ENCODE measurements at regions not wholly inside any gene's neighbourhood (a gene's known extent, or its start where the extent isn't known, plus 50 kb on each side); places are given as distances from the start of the nearest gene placed in this dataset.
"Not testable (repeated sequence)": the region's sequence is repeated elsewhere in the genome, so short reads cannot be mapped to it uniquely, and the experiment has no call there.

GRCh38 chr1:227508431-227508830 is 54.9 kb upstream of the ZNF678 start:
- FAIRE-seq = no peak
- DNase-seq (ENCODE audit: low spot score in 2 of 2) = no peak

- DNase-seq (ENCODE audit: low spot score in 2 of 2); FAIRE-seq: not testable (repeated sequence)
Observed at GRCh38 chr1:227506490-227507393, 56.6 kb upstream of the ZNF678 start.

- not testable (repeated sequence) for DNase-seq (ENCODE audit: low spot score in 2 of 2); FAIRE-seq
Observed at GRCh38 chr1:227496045-227496444, 67.3 kb upstream of the ZNF678 start.

- DNase-seq (ENCODE audit: low spot score in 2 of 2); FAIRE-seq: not testable (repeated sequence)
Observed at GRCh38 chr1:227493863-227494551, 69.3 kb upstream of the ZNF678 start.

- FAIRE-seq = no peak
- no peak for DNase-seq (ENCODE audit: low spot score in 2 of 2)
Observed at GRCh38 chr1:227490478-227490877, 72.9 kb upstream of the ZNF678 start.

- FAIRE-seq = no peak
- no peak for DNase-seq (ENCODE audit: low spot score in 2 of 2)
Observed at GRCh38 chr1:227490001-227490400, 73.4 kb upstream of the ZNF678 start.

GRCh38 chr1:227489572-227489971 is 73.8 kb upstream of the ZNF678 start:
- FAIRE-seq = no peak
- DNase-seq (ENCODE audit: low spot score in 2 of 2) = no peak

- FAIRE-seq (no peak), DNase-seq (ENCODE audit: low spot score in 2 of 2) (no peak)
Observed at GRCh38 chr1:227487606-227488005, 75.8 kb upstream of the ZNF678 start.

GRCh38 chr1:227486559-227486958 is 76.8 kb upstream of the ZNF678 start:
- no peak for DNase-seq (ENCODE audit: low spot score in 2 of 2)
- FAIRE-seq = no peak

- no peak for FAIRE-seq
- no peak for DNase-seq (ENCODE audit: low spot score in 2 of 2)
Observed at GRCh38 chr1:227482023-227482299, 81.4 kb upstream of the ZNF678 start.

GRCh38 chr1:227474072-227474471 is 89.3 kb upstream of the ZNF678 start:
- DNase-seq (ENCODE audit: low spot score in 2 of 2); FAIRE-seq: not testable (repeated sequence)

- DNase-seq (ENCODE audit: low spot score in 2 of 2) (no peak), FAIRE-seq (no peak)
Observed at GRCh38 chr1:227472772-227473171, 90.6 kb upstream of the ZNF678 start.

GRCh38 chr1:227470688-227471087 is 92.7 kb upstream of the ZNF678 start:
- FAIRE-seq = no peak

GRCh38 chr1:227469708-227470107 is 93.6 kb upstream of the ZNF678 start:
- no peak for DNase-seq (ENCODE audit: low spot score in 2 of 2)
- no peak for FAIRE-seq

More at GRCh38 chr1:227470688-227471087, 92.7 kb upstream of the ZNF678 start:
- DNase-seq (ENCODE audit: low spot score in 2 of 2) = no peak

- DNase-seq (ENCODE audit: low spot score in 2 of 2) (no peak), FAIRE-seq (no peak)
Observed at GRCh38 chr1:227466039-227466645, 97.2 kb upstream of the ZNF678 start.

- DNase-seq (ENCODE audit: low spot score in 2 of 2) (no peak), FAIRE-seq (no peak)
Observed at GRCh38 chr1:227465256-227465655, 98.1 kb upstream of the ZNF678 start.

- no peak for FAIRE-seq
Observed at GRCh38 chr1:227459977-227460376, 103.4 kb upstream of the ZNF678 start.

GRCh38 chr1:227459326-227459841 is 104.0 kb upstream of the ZNF678 start:
- no peak for FAIRE-seq
- DNase-seq (ENCODE audit: low spot score in 2 of 2) = no peak

More at GRCh38 chr1:227459977-227460376, 103.4 kb upstream of the ZNF678 start:
- no peak for DNase-seq (ENCODE audit: low spot score in 2 of 2)

GRCh38 chr1:227454686-227455085 is 108.7 kb upstream of the ZNF678 start:
- DNase-seq (ENCODE audit: low spot score in 2 of 2) (no peak), FAIRE-seq (no peak)

GRCh38 chr1:227453631-227454355 is 109.6 kb upstream of the ZNF678 start:
- DNase-seq (ENCODE audit: low spot score in 2 of 2) (no peak), FAIRE-seq (no peak)
